ENCODE measurements at regions not wholly inside any gene's neighbourhood (a gene's known extent, or its start where the extent isn't known, plus 50 kb on each side); places are given as distances from the start of the nearest gene placed in this dataset.

DNA sequence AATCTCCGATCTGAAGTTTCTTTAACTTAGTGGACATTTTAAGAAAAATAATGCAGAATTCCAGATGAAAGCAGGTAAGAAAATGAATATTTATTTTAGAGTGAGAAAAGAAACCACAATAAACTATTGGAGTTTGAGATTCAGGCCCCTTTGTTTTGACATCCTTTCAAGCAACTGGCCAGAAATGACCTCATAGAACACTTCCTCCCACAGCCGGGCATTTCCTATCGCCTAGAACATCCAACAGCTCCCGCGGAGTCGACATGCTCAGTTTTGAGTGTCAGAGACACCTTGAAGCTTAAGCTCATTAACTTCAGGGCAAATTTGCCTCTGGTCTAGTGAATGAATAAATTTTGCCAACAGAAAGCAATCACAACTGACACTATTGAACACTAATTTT is 369.2 kb downstream of the TLE4 start:
- no peak for ATAC-seq (ENCODE audit: low read depth in 2 of 2)
- Mint-ChIP-seq H3K36me3 (peaks cover 0 to 8% of the 10 kb centered on the region in 2 donors), H3K9me3 (peaks cover 0 to 6% (median 0%) of the 10 kb centered on the region in 7 donors), H3K27me3 (no peaks in the 10 kb centered on the region), H3K27ac (no peak overlapping the region), H3K4me1 (peaks cover 0 to 4% (median 0%) of the 10 kb centered on the region in 3 donors), H3K4me3 (no peak overlapping the region)
- DNase-seq, result no peak

DNA sequence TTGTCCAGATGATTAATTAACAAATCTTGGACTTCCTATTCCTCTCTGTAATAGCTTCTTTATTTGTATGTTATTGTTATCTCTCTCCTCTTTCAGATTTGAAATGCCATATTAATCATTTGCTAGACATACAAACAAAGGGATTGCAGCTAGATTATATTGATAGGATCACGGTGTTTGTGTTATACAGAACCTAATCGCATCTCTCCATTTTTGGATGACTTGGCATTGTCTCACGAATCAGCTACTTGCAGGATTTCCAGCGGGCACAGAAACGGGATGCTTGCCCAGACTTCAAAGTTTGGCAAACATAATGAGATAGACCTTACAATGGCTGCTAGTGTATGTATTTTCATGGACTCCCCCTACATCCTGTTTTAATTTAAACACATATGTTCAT is 368.1 kb downstream of the TLE4 start:
- Mint-ChIP-seq H3K4me3 (no peak overlapping the region), H3K4me1 (peaks cover 0 to 5% (median 4%) of the 10 kb centered on the region in 3 donors), H3K36me3 (peaks cover 0 to 8% of the 10 kb centered on the region in 2 donors), H3K27ac (peak overlapping the region in 1 of 6 donors; percentile 1), H3K27me3 (no peaks in the 10 kb centered on the region), H3K9me3 (peaks cover 0 to 6% (median 0%) of the 10 kb centered on the region in 7 donors)
- DNase-seq, result no peak
- ATAC-seq (ENCODE audit: low read depth in 2 of 2), result no peak

DNA sequence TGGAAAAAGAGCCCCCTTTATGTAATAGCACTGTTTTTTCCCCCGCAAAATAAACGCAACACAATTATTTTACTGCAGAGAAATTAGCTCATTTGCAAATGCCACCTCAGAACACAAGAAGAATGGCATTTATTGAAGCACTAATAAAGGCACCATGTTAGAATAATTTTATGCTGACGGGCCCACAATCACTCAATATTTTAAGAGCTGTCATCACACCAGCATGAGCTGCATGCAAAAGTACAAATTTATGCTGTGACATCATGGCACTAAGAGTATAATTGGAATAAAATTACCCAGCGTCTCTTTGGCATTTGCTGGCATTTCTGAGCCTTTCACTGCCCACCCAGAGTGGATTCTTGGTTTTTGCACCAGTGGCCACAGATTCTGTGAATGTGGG is 364.6 kb downstream of the TLE4 start:
- no peak overlapping the region for H3K27ac Mint-ChIP-seq
- DNase-seq (no peak), ATAC-seq (ENCODE audit: low read depth in 2 of 2) (no peak)
- no peaks in the 10 kb centered on the region for H3K27me3 Mint-ChIP-seq
- peaks cover 0 to 8% of the 10 kb centered on the region in 2 donors for H3K36me3 Mint-ChIP-seq
- peaks cover 0 to 5% (median 4%) of the 10 kb centered on the region in 3 donors for H3K4me1 Mint-ChIP-seq
- H3K9me3 Mint-ChIP-seq, result peaks cover 0 to 6% (median 0%) of the 10 kb centered on the region in 7 donors
- no peak overlapping the region for H3K4me3 Mint-ChIP-seq

DNA sequence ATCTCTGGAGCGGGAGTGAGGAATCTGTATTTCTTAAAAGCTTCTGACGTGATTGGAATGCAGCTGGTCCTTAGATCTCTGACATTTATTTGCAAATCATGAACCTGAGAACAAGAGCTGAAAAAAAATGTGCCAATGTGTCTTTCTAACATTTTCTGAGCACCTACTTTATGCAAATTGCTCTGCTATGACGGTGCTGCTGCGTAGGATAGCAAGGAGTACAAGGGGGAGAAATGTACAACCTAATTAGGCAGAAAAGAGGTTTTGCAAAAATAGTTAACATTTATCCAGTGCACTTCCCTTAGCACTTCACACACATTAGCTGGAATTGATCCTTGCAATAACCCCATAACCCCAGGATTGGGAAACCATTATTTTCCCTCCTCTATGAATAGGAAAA is 357.5 kb downstream of the TLE4 start:
- DNase-seq (no peak), ATAC-seq (ENCODE audit: low read depth in 2 of 2) (no peak)
- H3K9me3 Mint-ChIP-seq, result no peaks in the 10 kb centered on the region
- no peaks in the 10 kb centered on the region for H3K4me1 Mint-ChIP-seq
- H3K4me3 Mint-ChIP-seq, result no peak overlapping the region
- no peaks in the 10 kb centered on the region for H3K27me3 Mint-ChIP-seq
- H3K36me3 Mint-ChIP-seq, result no peaks in the 10 kb centered on the region
- H3K27ac Mint-ChIP-seq, result no peak overlapping the region

DNA sequence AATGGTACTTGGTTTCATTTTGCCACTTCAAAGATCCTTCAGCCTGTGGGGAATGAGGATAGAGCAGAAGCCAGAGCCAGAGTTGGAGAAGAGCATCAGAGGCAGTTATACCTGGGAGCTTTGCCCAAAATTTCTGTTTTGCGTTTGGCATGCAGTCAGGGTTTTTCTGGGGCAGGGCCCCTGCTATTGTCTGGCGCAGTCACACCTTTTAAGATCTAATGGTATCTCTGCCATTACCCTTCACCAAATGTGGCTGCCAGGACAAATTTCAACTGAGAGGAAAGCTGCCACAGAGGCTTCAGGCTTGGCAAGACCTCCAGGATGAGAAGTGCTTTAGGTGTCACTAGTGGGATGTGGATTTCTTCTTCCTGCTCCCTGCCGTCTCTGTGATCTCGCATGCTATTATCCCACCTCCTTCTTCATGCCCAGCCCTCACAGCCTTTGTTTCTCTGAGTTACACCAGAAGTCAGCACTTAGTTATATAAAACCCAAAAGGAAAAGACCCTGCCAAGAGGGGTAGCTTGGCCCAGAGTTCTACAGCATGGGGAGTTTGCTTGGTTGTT is 357.0 kb downstream of the TLE4 start:
- no peak for DNase-seq
- Mint-ChIP-seq H3K27me3 (no peaks in the 10 kb centered on the region), H3K4me3 (no peak overlapping the region), H3K4me1 (no peaks in the 10 kb centered on the region), H3K9me3 (no peaks in the 10 kb centered on the region), H3K27ac (no peak overlapping the region), H3K36me3 (no peaks in the 10 kb centered on the region)
- ATAC-seq (ENCODE audit: low read depth in 2 of 2), result no peak

DNA sequence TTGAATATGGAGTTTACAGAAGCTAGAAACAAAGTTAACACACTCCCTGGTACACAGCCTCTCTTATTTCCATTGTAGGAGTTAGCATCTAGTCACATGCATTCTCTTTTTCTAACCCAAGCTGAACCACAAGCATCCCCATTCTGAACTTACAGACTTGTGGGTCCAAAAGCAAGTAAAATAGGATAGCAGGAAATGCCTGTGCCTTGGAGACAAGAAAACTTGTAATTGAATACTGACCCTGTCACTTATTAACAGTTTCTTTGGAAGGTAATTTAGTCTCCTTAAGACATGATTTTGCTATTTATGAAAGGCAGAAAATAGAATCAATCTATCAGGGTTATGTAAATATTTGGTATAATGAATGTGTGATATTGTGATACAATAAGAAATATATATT is 353.6 kb downstream of the TLE4 start:
- no peak for ATAC-seq (ENCODE audit: low read depth in 2 of 2)
- H3K27ac Mint-ChIP-seq, result no peak overlapping the region

DNA sequence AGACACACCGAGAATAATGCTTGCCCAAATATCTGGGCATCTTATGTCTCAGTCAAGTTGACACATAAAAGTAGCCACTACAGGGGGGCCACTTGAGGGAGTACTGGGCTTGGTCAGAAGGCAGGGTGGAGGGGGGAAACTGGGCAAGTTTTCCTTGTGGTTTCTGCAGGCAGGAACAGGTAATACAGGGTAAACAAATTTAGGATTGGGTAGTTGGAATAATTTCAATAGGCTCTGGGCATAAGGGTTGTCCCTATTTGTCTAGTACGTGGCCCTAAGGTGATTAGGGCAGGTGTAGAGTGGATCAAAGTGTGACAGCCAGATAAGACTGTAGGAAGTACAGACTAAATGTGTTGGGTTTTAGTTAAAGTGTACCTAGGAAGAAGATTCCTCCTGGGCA is 353.1 kb downstream of the TLE4 start:
- peak overlapping the region in 1 of 6 donors; percentile 12 for H3K27ac Mint-ChIP-seq
- H3K36me3 Mint-ChIP-seq, result no peaks in the 10 kb centered on the region
- peaks cover 0 to 4% (median 0%) of the 10 kb centered on the region in 7 donors for H3K9me3 Mint-ChIP-seq
- no peaks in the 10 kb centered on the region for H3K27me3 Mint-ChIP-seq
- H3K4me3 Mint-ChIP-seq, result no peak overlapping the region
- ATAC-seq (ENCODE audit: low read depth in 2 of 2), result no peak
- no peaks in the 10 kb centered on the region for H3K4me1 Mint-ChIP-seq
- no peak for DNase-seq

More for the DNA sequence above, 353.6 kb downstream of the TLE4 start:
- no peaks in the 10 kb centered on the region for H3K27me3 Mint-ChIP-seq
- peaks cover 0 to 2% (median 0%) of the 10 kb centered on the region in 7 donors for H3K9me3 Mint-ChIP-seq
- no peak for DNase-seq
- H3K4me3 Mint-ChIP-seq, result no peak overlapping the region
- no peaks in the 10 kb centered on the region for H3K36me3 Mint-ChIP-seq
- no peaks in the 10 kb centered on the region for H3K4me1 Mint-ChIP-seq

DNA sequence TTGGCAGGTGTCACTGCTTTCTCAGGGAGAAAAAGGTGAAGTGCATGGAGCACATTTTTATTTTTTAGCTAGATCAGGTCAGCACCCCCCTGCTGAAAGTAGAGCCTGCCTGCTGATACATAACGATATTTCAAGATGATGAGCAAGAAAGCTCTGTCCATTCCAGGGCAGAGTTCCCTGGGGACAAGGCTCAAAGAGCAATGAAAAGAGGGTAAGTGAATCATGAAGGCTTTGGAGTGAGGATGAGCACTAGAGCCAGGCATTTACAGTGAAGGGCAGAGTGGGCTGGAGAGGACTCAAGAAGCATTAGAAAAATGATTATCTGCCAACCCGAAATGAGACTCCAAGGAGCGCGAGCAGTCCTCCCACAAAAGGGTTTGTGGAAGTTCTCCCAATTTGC is 345.7 kb downstream of the TLE4 start:
- no peaks in the 10 kb centered on the region for H3K36me3 Mint-ChIP-seq
- H3K27me3 Mint-ChIP-seq, result no peaks in the 10 kb centered on the region
- H3K9me3 Mint-ChIP-seq, result peaks cover 0 to 8% (median 4%) of the 10 kb centered on the region in 7 donors
- H3K4me3 Mint-ChIP-seq, result no peak overlapping the region
- DNase-seq (no peak), ATAC-seq (ENCODE audit: low read depth in 2 of 2) (no peak)
- peaks cover 0 to 3% (median 0%) of the 10 kb centered on the region in 3 donors for H3K4me1 Mint-ChIP-seq
- H3K27ac Mint-ChIP-seq, result no peak overlapping the region

DNA sequence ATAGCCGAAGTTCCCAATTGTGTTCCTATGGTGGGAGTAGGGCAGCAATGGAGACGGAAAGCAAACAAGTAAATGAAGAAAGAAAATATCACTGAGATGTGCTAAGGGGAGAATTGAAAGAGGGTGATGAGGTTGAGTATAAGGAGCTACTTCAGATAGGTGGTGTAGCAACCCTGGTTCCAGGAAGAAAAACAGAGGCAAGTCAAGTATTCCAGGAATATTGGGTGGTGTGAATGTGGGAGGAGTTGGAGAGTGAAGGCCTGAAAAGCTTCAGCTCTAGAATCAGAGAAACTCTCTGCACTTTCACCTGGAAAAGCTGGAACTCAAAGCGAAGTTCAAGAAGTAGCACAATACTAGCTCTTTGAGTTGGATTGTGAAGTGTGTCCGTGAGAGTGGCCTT is 342.1 kb downstream of the TLE4 start:
- H3K4me3 Mint-ChIP-seq, result no peak overlapping the region
- H3K36me3 Mint-ChIP-seq, result no peaks in the 10 kb centered on the region
- H3K4me1 Mint-ChIP-seq, result peaks cover 0 to 3% (median 0%) of the 10 kb centered on the region in 3 donors
- no peak for DNase-seq
- no peak for ATAC-seq (ENCODE audit: low read depth in 2 of 2)
- H3K27ac Mint-ChIP-seq, result peak overlapping the region in 1 of 6 donors; percentile 1
- H3K9me3 Mint-ChIP-seq, result peaks cover 0 to 6% (median 3%) of the 10 kb centered on the region in 7 donors
- no peaks in the 10 kb centered on the region for H3K27me3 Mint-ChIP-seq

DNA sequence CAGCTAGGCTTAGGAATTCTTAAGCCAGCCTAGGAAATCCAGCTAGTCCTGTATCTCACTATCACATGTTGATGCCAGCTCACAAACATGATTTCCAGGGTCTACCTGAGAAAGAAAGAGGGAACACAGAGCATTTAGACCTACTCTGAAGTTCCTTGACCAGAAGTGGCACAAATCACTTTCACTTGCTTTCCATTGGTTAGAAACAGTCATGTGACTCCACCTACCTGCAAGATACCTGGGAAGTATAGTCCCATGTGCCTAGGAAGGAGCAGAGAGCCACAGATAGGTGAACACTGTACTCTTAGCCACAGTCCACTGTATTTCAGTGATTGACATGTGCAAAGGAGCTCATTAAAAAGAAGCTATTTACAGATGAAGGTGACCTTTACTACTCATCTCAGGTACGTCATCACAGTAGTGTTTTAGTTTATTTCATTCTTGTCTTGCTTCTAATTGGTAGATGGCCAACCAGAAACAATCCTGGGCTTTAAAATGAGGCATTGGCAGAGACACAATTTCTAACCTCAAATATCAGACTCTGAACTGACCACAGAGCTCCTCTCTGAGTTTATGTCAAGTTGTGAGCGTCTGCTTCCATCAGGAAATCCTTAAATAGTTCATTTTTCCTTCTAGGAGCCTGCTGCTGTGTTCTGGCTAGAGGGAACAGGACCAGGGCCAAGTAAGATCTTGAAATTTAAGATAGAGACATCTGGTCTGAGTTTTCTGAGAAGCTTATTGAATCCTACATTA is 340.7 kb downstream of the TLE4 start:
- H3K9me3 Mint-ChIP-seq, result peaks cover 0 to 6% (median 4%) of the 10 kb centered on the region in 7 donors
- no peaks in the 10 kb centered on the region for H3K27me3 Mint-ChIP-seq
- H3K4me3 Mint-ChIP-seq, result no peak overlapping the region
- H3K4me1 Mint-ChIP-seq, result peaks cover 0 to 3% (median 0%) of the 10 kb centered on the region in 3 donors
- DNase-seq (no peak), ATAC-seq (ENCODE audit: low read depth in 2 of 2) (no peak)
- H3K27ac Mint-ChIP-seq, result no peak overlapping the region
- H3K36me3 Mint-ChIP-seq, result no peaks in the 10 kb centered on the region

DNA sequence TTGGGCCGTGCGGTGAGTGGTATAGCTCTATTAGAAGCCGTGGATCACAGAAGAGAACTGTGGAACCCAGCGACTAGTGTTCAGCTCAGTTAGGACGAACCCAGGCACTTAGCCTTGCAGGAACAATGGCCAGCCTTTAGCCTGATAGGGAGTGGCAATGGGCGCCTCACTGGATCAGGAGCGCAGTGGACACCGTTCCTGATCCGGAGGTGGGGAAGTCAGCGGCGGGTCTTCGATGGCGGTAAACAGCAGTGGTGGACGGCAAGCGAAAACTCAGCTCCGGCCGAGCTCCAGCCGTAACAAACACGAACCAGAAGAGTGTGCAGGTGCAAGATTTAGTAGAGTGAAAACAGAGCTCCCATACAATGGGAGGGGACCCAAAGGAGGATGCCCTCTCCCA is 340.0 kb downstream of the TLE4 start:
- Mint-ChIP-seq H3K27me3 (no peaks in the 10 kb centered on the region), H3K4me1 (peaks cover 0 to 3% (median 0%) of the 10 kb centered on the region in 3 donors), H3K4me3 (no peak overlapping the region), H3K9me3 (peaks cover 0 to 6% (median 2%) of the 10 kb centered on the region in 7 donors), H3K27ac (no peak overlapping the region), H3K36me3 (no peaks in the 10 kb centered on the region)
- ATAC-seq (ENCODE audit: low read depth in 2 of 2) (no peak), DNase-seq (no peak)

DNA sequence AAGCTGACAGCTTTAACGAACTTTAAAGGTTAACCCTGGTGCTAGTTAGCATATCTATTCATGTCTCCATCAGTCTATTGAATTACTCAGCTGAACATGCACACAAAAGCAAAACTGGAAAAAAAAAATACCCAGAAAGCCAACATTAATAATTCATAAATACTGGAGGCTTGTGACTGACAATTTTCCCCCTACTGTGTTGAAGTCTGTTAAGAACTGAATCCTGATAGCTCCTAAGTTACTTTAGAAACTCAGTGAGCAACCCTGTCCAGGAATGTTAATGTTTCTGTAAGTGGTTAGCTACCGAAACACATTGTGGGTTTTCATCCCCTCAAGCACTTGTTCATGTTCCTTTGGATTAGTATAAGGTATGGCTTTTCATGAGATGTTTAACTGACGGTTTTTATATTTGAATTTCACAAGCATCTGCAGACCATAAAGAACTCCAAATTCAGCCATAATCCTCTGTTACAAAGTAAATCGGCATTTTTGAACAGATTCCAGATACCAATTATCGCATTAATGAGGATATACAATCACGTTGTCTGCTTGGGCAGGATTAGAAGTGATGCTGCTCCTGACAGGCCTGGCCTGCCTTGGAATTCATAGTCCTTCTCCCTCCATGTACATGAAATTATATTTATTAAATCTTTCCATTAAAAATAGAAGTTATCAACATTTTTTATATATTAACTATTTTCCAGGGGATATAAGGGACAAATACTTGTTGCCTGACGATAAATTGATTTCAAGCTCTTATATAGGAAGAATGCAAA is 331.2 kb downstream of the TLE4 start:
- Mint-ChIP-seq H3K27ac (no peak overlapping the region), H3K27me3 (peaks cover 0 to 3% (median 0%) of the 10 kb centered on the region in 3 donors), H3K4me1 (no peaks in the 10 kb centered on the region), H3K4me3 (no peak overlapping the region), H3K36me3 (no peaks in the 10 kb centered on the region), H3K9me3 (peaks cover 0 to under 1% (median 0%) of the 10 kb centered on the region in 7 donors)
- ATAC-seq (ENCODE audit: low read depth in 2 of 2) (no peak), DNase-seq (no peak)

DNA sequence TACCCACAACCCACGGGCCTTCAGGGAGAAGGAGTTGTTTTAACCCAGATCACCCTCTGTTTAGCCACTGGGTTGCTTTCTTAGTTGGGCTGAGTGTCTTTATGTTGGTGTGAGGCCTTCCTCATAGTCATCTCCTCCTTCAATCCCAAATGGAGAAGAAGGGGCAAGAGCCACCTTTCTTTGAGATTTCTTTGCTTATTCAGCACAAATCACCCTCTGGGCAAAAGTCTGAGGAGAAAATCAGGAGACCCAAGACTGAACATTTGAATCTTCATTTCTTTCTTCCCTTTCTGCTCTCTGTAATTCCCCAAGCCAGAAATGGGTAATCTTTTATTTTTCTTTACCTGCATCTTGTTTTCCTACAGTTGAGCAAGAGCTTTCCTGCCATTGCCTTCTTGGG is 329.0 kb downstream of the TLE4 start:
- no peaks in the 10 kb centered on the region for H3K36me3 Mint-ChIP-seq
- H3K27ac Mint-ChIP-seq, result peak overlapping the region in 1 of 6 donors; percentile 78
- H3K4me1 Mint-ChIP-seq, result no peaks in the 10 kb centered on the region
- no peak overlapping the region for H3K4me3 Mint-ChIP-seq
- ATAC-seq (ENCODE audit: low read depth in 2 of 2), result no peak
- H3K27me3 Mint-ChIP-seq, result peaks cover 0 to 3% (median 0%) of the 10 kb centered on the region in 3 donors
- DNase-seq, result no peak
- H3K9me3 Mint-ChIP-seq, result no peaks in the 10 kb centered on the region

Measured in naive B cell (primary cell).